Inflammatory macrophage (primary cell): ENCODE measurements at regions not wholly inside any gene's neighbourhood (a gene's known extent, or its start where the extent isn't known, plus 50 kb on each side); places are given as distances from the start of the nearest gene placed in this dataset.

Source experiments
- DNase-seq, 2 donors: peaks; one replicate each; pipeline ENCODE4 v3.0.0-alpha.2; 2020 to 2022

DNA sequence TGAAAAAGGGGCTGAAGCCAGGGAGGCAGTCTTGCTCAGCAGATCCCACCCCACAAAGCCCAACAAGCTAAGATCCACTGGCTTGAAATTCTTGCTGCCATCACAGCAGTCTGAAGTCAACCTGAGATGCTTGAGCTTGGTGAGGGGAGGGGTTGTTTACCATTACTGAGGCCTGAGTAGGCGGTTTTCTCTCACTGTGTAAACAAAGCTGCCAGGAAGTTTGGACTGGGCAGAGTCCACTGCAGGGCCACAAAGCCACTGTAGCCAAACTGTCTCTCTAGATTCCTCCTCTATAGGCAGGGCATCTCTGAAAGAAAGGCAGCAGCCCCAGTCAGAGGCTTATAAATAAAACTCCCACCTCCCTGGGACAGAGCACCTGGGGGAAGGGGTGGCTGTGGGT lies 746.1 kb upstream of the LRRC4C start:
- DNase-seq: no peak

DNA sequence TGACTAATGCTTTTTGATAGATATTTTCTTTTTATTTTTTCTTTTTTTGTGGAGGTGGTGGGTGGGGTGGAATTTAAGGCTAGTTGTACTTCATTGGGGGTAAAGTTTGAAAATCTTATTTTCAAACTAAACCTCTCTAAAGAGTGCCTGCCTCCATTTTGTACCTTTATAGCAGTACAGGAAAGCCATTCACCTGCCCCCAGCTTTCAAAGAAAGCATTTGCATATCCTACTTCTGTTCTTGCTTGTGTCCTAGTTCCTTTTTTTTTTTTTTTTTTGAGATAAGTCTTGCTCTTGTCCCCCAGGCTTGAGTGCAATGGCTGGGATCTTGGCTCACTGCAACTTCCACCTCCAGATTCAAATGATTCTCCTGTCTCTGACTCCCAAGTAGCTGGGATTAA lies 766.2 kb upstream of the LRRC4C start:
- DNase-seq: no peak

DNA sequence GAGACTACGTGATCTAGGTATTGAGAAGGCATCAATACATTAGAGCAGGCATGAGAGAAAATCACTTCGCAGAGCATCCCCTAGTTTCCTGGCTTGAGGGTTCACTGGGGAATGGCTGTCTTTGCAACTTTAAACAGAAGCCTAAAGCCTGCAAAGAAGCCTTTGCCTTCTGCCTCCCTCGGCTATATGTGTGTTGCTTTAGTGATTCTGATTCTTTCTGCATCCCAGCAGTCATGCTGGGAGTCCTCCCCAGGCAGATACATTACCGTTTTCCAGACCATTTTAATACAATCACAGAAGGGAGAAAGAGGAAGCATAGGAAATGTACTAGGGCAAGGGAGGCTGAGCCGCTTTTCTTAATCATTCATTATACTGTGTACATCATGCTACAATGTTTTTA lies 773.2 kb upstream of the LRRC4C start:
- DNase-seq: no peak

DNA sequence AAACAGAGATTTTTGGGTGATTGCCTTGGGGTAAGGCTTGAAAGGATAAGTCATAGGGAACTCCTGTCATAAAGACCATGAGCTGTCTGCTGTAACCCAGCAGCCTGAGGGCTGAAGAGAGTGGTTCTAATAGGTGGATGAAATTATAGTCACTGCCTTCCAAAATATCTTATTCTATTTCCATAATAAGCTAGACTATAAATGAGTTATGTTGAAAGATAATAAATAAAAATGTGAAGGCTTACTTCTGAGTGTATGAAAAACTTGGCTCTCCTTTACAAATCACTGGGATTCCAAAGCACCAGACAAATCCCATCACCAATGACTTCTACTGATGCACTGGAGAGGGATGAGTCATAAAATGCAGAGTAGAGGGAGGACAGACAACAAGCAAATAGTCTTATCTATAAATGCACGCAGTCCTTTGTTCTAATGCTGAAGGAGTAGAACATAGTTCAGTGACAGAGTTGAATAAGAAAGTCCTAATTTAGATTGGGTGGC lies 775.0 kb upstream of the LRRC4C start:
- no peak for DNase-seq

DNA sequence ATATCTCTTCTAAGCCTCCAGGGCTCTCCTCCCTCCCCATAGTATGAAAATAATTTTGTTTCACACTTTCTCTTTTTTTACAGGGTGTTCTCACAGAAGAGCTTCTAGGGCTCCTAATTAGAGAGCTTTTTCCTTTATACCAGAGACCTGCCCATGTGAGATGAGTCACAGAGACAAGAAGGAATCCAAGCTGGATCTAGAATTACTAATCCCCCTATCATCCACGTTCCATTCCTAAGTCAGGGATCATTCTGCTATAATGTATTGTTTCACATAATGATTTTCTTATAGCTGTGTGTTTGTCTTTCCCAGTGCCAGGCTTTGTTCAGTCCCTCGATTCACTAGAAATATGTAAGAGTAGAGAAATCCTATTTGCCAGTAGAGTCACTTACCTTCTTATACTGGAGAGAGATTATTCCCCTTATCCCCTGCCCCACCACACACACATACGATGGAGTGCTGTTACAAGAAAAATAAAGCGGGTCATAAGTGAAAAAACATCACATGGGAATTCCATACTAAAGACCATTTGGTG lies 778.3 kb upstream of the LRRC4C start:
- DNase-seq: no peak

DNA sequence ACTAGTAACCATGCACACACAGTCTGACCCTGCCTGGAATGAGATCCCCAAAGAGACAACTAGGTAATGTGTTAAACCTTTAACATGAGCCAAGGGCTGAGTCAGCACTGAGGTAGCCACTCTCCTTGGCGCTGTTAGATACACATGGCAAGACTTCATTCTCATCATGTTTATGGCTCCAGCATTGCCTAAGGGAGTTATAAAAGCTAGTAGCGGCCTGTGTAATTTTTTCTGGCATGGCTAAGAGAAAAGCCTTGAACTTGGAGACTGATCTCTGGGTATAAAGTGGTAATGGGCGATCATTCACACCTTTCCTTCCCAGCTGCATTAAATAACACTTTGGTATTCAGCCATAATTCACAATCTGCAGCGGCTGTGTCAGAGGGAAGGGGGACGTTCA lies 779.7 kb upstream of the LRRC4C start:
- DNase-seq: no peak

DNA sequence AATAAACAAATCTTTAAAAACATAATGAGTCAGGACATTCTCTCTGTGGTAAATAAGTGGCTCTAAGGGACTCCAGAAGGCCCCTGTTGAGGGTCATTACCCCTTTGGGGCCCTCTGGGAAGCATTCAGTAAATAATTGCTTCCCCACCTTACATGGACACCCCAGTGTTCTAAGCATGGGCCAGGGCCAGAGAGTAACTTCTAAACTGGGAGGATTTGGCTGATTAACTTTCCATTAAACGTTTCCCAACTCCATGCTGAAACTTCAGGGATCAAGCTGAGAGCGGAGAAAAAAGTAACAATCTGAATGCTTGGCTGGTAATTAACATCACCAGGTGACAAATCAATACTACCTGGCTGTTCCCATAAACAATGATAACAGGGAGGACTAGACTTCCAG lies 783.9 kb upstream of the LRRC4C start:
- DNase-seq: no peak

DNA sequence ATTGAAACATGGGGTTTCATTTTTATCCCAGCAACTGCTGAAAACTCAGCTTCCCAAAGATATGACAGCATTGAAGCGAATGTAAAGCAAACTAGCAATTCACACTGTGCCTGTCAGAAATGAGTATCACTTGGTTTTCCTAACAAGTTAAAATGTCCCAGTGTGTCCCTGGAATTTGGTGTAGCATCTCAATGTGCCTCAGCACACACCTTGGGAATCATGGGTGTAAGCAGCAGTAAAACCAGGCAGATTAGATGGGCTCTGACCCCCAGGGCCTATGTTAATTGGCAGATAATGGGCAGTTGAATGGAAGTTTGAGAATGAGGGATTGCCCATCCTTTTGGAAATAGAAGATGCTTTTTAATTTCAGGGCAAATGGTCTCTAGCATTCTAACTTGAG lies 784.9 kb upstream of the LRRC4C start:
- no peak for DNase-seq

DNA sequence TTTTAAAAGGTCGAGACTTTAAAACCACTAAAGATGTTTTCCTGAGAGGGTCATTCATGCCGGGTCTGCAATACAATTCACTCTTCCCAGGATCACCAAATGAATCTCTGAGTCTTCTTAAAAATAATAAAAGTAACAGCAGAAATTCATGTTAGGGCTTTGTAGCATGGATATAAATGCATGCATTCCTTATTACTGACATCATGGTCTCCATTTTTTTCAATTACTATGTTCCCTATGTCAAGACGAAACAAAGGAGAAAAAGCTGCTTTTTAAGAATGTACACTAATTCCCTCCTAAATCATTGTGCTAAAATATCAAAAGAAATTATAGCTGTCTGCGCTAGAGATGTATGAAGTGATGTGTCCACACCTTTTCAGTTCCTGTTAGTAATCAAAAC lies 789.9 kb upstream of the LRRC4C start:
- DNase-seq: no peak

DNA sequence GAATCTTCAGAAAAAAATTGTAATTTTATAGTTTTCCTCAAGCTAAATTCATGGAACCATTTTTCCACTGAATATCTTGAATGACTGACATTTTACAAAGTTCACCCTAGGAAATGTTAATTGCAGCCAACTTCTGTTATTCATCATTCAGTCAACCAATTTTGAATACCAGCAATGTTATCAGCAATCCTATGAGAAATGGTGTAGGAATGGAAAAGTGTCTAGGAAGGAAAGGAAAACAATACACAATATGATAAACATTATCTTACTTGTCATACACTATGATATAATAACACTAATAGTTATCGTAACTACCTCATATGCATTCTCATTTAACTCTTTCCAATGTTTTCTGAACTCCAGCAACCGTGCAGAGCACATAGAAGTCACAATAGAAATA lies 790.5 kb upstream of the LRRC4C start:
- no peak for DNase-seq

DNA sequence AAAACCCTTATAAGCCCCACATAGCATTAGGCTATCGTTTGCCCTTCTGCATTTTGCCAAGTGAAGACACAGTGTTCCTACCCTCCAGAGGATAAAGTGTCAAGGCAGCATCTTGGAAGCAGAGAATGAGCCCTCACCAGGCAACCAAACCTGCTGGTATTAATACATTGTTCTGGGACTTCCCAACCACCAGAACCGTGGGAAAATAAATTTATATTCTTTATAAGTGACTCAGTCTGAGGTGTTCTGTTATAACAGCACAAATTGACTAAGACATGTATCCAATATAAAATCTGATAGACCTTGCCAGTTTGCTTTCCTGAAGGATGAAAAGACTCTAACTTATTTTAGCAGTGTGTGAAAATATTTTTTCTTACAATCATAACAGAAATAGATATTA lies 792.5 kb upstream of the LRRC4C start:
- DNase-seq: no peak

DNA sequence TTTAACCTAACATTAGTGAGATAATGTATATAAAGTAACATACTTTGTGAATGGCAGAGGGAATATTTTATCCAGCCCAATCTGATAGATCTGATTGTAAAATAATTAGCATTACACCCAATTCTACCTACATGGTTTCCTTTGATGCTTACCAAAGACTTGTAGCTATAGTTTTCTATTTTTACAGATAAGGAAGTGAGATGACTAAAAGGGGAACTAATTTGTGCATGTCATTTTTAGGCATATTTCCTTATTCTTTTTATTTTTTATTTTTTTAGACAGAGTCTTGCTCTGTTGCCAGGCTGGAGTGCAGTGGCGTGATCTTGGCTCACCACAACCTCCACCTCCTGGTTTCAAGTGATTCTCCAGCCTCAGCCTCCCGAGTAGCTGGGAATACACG lies 793.7 kb upstream of the LRRC4C start:
- DNase-seq: peak in 1 of 2 donors; percentile 40

DNA sequence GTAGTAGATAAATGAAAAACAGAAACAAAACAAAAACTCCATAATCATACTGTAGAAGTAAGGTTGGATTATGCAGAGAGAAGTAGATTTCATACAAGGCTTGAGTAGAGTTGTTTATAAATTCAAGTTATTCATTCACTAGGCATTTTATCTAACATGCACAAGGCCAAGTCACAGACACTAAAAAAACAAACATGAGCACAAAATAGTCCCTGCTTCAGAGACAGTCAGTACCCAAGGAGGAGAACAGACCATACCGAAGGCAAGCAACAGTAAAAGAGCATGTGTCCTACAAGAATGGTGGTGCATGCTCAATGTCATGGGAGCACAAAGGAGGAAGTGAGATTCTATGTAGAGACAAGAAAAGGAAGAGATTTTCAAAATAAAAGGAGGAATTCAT lies 796.5 kb upstream of the LRRC4C start:
- DNase-seq: no peak

DNA sequence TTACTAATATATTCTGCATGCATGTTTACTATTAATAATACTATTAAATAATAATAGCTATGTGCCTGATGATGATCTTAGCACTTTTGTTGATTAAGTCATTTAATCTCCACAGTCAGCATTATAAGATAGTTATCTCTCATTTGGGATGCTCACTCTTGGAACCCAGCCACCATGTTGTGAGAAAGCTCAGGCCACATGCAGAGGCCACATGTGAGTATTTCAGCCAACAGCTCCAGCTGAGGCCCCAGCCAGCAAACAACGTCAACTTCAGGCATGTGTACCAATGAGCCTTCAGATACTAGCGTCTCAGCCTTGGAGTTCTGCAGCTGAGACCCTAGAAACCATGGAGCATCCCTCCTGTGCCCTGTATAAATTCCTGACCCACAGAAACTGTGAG lies 798.1 kb upstream of the LRRC4C start:
- no peak for DNase-seq

DNA sequence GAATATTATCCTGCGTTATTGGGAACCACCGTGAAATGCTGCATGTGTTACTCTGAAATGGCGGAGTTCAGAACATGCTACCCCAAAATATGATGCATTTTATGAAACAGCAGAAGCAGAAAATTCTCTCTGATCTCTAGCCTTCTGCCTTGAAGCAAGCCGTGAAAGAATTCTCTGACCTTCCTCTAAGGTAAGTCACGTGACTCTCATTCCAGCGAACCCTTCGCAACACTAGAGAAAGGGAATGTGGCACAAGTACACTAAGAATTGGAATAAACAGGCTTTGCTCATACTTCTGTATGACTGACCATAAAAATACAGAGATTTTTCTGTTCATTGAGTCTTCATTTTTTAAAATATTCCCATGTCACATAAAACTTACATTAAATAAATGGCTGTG lies 805.6 kb upstream of the LRRC4C start:
- no peak for DNase-seq

DNA sequence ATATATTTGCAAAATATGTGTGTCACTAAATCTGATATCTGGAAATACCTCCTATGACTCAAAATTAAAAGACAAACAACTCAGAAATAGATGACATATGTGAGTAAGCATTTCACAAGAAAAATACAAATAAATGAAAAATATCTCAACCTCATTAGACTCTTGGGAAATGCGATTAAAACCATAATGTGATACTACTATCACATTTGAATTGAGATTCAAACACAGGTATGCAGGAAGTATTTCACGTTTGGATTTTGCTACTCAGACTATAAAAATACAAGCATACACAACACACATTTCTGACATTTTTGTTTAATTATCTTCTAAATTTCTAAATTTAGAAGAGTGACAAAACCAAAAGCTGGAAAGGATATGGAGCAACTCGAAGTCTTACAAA lies 811.9 kb upstream of the LRRC4C start:
- DNase-seq: no peak

DNA sequence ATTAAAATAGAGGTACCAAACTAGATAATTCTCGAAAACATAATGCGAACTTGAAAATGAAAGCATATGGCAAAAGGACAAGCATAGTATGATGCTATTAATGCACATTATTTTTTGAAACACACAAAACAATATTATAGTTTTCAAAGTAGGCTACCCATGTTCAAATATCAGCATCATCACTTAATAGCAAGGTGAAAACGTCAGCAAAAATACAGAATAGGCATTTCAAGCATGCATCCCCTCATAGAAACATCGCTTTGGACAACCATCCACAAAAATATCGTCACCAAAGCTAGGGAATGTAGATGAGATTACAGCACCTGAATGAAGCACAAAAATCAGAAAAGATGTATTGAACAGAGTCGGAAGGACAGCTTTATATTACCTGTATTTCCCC lies 814.5 kb upstream of the LRRC4C start:
- no peak for DNase-seq

DNA sequence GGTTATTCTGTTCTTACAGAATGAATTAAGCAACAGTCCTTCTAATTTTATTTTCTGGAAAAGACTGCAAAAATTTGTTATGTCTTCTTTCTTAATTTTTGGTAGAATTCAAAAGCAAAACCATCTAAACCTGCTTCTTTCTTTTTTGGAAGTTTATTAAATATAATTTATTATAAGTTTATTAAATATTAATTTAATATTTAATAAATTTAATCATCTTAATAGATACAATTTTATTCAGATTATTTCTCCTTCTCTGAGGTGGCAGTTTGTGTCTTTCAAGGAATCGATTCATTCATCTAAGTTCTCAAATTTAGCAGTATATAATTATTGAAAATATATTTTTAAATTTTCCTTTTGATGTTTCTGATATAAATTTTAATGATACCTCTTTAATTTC lies 837.5 kb upstream of the LRRC4C start:
- DNase-seq: no peak

DNA sequence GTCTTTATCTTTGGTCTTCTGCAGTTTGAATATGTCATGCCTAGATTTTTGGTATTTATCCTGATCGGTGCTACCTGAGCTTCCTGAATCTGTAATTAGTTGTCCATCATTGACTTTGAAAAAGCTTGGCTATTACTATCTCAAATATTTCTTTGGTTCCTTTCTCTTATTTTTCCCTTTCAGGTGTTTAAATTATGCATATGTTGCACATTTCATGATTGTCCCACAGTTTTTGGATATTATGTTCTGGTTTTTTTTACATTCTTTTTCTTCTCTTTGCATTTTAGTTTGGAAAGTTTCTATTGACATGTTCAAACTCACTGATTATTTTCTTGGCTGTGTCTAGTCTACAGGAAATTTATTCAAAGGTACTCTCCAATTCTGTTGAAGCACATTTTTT lies 840.3 kb upstream of the LRRC4C start:
- no peak for DNase-seq

DNA sequence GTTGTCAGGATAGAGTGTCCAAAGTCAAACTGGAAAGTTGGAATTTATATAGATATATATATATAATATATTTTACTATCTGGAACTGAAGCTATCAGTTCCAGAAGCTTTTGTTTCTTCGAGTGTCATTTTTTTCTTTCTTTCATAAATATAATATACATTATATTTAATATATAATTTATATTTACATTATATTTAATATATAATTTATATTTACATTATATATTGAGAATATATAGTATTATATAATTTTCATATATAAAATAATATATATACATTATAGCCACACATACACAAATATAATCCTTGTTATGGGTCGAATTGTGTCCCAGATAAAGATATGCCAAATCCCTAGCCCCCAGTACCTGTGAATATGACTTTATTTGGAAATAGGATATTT lies 842.3 kb upstream of the LRRC4C start:
- DNase-seq: no peak

DNA sequence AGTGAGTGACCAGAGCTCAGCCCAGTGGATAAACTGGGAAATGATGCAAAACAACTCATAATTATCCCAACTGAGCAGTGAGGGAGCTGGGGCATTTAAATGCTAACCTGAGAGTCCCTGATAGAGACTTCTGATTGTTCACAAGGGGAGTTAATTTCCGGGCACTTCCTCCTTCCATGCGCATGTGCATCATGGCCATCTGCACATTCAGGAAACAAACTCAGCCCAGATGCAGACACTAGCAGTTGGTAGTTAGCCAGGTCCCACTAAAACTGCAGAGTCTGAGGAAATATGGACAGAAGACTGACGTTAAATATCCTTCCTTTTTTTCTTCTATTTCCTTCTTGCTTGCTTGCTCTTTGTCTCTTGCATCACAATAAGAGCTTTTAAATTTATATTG lies 852.1 kb upstream of the LRRC4C start:
- no peak for DNase-seq

DNA sequence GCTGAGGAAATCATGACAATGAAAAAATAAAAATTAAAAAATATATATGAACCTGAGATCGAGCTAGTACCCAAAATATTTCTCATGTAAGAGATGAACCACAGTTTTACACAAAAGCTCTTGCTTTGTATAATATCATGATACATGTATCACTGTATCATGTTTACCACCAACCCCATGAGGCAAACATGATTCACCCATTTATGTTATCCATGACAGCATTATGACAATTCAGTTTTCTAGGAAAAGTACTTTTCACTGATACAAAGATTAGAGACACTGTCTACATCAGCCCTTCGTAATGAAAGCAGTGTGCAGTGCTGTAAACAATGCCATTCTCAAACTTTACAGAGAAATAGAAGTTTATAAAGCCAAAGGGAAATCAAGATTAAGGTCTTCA lies 852.5 kb upstream of the LRRC4C start:
- DNase-seq: no peak

DNA sequence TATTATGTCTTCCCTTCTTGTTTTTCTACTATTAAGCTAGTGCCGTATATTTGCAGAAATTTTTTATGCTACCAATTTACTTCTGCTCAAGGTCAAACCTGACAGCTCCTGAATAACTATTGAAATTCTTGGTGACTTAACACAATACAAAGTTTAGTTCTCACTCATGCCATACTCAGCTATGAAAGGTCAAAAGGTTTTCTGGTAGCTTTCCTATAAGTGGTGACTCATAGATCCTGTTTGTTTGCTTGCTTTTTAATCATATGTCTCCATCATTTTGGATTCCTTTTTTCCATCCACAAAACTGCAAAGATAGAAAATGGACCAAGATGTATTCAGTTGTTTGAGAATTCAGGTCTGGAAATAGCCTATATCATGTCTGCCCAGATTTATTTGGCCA lies 855.8 kb upstream of the LRRC4C start:
- no peak for DNase-seq

DNA sequence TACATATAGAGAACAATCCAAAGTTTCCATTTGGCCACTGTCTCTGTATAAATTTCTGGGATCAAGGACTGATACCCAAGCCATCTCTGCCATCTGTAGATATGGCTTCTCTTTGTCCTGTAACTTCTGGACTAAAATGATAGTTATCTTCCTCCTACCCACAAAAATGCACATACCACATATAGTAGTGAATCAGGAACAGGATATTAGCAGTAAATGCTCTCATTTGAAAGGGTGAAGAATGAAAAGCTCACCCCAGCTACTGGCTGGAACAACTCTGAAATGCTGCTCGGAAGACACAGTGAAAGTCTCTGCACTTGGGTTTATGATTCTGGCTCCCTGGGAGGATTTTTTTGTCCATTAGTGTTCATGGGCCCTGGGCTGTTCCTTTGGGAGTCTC lies 856.4 kb upstream of the LRRC4C start:
- DNase-seq: no peak

DNA sequence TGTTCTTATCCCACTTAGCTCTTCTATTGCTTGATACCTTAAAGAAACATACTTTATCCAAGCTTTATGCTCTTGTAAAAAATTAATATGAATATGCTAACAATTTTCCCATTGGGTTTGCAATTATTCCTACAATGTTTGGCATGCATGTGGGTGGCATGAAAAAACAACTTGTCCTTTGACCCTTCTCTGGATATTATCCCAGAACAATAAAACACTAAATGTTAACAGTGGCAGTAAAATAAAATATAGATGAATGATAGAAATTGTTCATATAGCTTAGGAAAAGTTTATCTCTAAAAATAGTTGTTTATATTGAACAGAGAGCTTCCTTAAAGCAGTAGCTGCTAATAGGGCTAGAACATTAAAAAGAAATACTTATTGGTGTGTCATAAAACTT lies 860.5 kb upstream of the LRRC4C start:
- DNase-seq: no peak
